ENCODE measurements at regions not wholly inside any gene's neighbourhood (a gene's known extent, or its start where the extent isn't known, plus 50 kb on each side); places are given as distances from the start of the nearest gene placed in this dataset.

DNA sequence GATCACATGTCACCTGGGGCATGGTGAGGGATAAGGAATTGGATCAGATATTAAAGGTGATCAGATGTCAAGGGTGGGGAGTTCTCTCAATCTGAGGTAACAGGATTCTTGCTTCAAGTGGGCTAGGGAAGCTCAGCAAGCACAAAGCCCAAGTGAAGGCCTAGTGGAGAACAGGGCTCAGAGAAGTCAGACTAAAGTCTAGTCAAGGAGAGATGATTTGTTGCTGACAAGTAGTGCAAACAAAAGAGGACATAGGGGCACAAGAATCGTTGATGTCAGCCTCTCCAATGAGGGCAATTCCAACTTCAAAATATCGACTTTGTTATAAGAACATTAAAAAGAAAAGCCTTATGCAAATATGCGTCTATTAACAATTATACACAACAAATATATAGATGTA lies 852.8 kb upstream of the CELF2 start:
- TF ChIP-seq ZBTB33 (IDR thresholded peaks at IDR 0.05) (no peak), MAX (IDR thresholded peaks at IDR 0.05) (no peak), CTCF (IDR thresholded peaks at IDR 0.05; ENCODE audit: low read depth, low read length, missing input control) (no peak), TAF1 (conservative IDR thresholded peaks at IDR 0.05) (no peak)
